ENCODE measurements at regions not wholly inside any gene's neighbourhood (a gene's known extent, or its start where the extent isn't known, plus 50 kb on each side); places are given as distances from the start of the nearest gene placed in this dataset.
A peak's percentile ranks its signal among the peaks of the same experiment; 100 is the strongest.

DNA sequence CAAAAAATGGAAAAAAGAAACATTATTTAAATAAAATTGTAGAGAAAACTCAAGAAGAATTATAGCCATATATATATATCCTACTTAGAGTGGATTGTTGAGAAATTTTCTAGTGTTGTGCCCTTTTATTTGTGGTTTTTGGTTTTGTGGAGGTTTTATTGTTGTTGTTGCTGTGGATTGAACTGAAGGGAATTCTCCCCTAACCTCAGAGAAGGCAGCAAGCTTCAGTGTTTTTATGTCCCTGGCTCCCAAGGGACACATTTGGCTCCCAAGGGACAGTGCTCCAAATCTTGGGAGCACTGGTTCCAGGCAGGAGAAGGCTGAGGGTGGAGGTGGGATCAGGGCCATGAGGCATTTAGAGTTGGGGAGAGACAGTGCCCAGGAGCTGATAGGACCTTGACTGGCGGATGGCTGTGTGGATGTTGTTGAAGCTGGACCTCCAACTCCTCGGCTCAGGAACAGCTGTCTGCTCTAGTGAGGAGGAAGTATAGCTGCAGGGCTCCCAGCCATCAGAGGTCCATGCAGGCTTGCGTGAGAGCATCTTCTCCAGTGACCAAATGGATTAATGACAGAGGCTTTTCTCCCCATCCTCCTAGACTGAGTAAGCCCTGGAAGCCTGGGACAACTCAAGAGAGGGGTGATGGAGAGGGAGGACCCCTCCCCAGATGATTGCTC, 100.5 kb downstream of the TEX35 start:
- DNase-seq (no peak), ATAC-seq (ENCODE audit: low read depth) (no peak)
- Histone ChIP-seq H2AK5ac (ENCODE audit: low read depth, low read length) (peak overlapping the region; percentile 99), H4K91ac (ENCODE audit: insufficient read depth, low read depth, low read length) (peak overlapping the region; percentile 100), H3K9me1 (ENCODE audit: insufficient read depth, low read length) (peaks cover 6% of the 10 kb centered on the region), H3K36me3 (ENCODE audit: control insufficient read depth, insufficient read depth, low read length) (no peaks in the 10 kb centered on the region), H3K27ac (ENCODE audit: insufficient read depth, low read length) (peak overlapping the region; percentile 87), H2AK9ac (replicated peaks; ENCODE audit: low read depth, low read length, poor library complexity) (peak overlapping the region; percentile 93), H3K79me1 (ENCODE audit: low read depth in 1 of 2, low read length in 2 of 2) (peaks cover 0 to 13% of the 10 kb centered on the region in 2 experiments; a peak in 3 of 4 replicates), H3K23ac (ENCODE audit: low read depth, low read length) (peak overlapping the region; percentile 98), H2BK120ac (ENCODE audit: low read depth, low read length) (peak overlapping the region; percentile 100), H4K5ac (ENCODE audit: low read depth, low read length) (peak overlapping the region; percentile 99), H3K14ac (replicated peaks; ENCODE audit: low read depth, low read length) (peak overlapping the region; percentile 99), H4K8ac (ENCODE audit: low read depth in 2 of 2, low read length in 2 of 2) (peak overlapping the region; percentile 94), H3K9me3 (ENCODE audit: control insufficient read depth, insufficient read depth, low read length) (no peaks in the 10 kb centered on the region), H4K20me1 (ENCODE audit: insufficient read depth, low read length) (peaks cover 4% of the 10 kb centered on the region; the same call in 1 of the 2 replicates), H2AFZ (replicated peaks; ENCODE audit: low read length, poor library complexity) (peak overlapping the region; percentile 73), H2BK20ac (ENCODE audit: low read depth, low read length) (peak overlapping the region; percentile 100), H3K4me3 (ENCODE audit: insufficient read depth, low read depth, low read length) (no peak overlapping the region), H3K4ac (ENCODE audit: low read depth, low read length) (peak overlapping the region; percentile 100), H3K18ac (ENCODE audit: low read depth, low read length) (peak overlapping the region; percentile 62), H3K4me1 (ENCODE audit: control insufficient read depth, insufficient read depth, low read length) (peaks cover 23% of the 10 kb centered on the region), H3K4me2 (ENCODE audit: low read depth, low read length) (no peak overlapping the region), H3K56ac (ENCODE audit: extremely low read depth, insufficient read depth, low read length) (peak overlapping the region; percentile 85), H3K9ac (ENCODE audit: low read depth, low read length) (no peak overlapping the region), H2BK5ac (ENCODE audit: low read depth, low read length, poor library complexity, severe bottlenecking) (peak overlapping the region; percentile 92), H3K27me3 (ENCODE audit: control insufficient read depth, insufficient read depth, low read length) (no peaks in the 10 kb centered on the region), H2BK15ac (ENCODE audit: low read depth, low read length) (peak overlapping the region; percentile 97)
- no peak for TF ChIP-seq ELK1 (IDR thresholded peaks at IDR 0.05; ENCODE audit: borderline replicate concordance, low read depth, low read length)
- no peak for TF ChIP-seq RCOR1 (IDR thresholded peaks at IDR 0.05; ENCODE audit: insufficient replicate concordance, low read length)
- TF ChIP-seq MAZ (IDR thresholded peaks at IDR 0.05; ENCODE audit: borderline replicate concordance, low read depth, low read length) = no peak
- TF ChIP-seq, protein P1, sequence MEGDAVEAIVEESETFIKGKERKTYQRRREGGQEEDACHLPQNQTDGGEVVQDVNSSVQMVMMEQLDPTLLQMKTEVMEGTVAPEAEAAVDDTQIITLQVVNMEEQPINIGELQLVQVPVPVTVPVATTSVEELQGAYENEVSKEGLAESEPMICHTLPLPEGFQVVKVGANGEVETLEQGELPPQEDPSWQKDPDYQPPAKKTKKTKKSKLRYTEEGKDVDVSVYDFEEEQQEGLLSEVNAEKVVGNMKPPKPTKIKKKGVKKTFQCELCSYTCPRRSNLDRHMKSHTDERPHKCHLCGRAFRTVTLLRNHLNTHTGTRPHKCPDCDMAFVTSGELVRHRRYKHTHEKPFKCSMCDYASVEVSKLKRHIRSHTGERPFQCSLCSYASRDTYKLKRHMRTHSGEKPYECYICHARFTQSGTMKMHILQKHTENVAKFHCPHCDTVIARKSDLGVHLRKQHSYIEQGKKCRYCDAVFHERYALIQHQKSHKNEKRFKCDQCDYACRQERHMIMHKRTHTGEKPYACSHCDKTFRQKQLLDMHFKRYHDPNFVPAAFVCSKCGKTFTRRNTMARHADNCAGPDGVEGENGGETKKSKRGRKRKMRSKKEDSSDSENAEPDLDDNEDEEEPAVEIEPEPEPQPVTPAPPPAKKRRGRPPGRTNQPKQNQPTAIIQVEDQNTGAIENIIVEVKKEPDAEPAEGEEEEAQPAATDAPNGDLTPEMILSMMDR (conservative IDR thresholded peaks at IDR 0.05; ENCODE audit: low read depth, low read length) = no peak
- TF ChIP-seq USF2 (IDR thresholded peaks at IDR 0.05; ENCODE audit: low read depth, low read length) = no peak
- no peak for TF ChIP-seq MAFK (IDR thresholded peaks at IDR 0.05; ENCODE audit: low read depth, low read length)
- no peak for TF ChIP-seq SMC3 (IDR thresholded peaks at IDR 0.05; ENCODE audit: low read depth, low read length)
- TF ChIP-seq POLR2A (IDR thresholded peaks at IDR 0.05; ENCODE audit: low read depth, low read length) = no peak
- TF ChIP-seq NFE2L2 (IDR thresholded peaks at IDR 0.05; ENCODE audit: low read depth, low read length) = no peak
- TF ChIP-seq CHD1 (IDR thresholded peaks at IDR 0.05; ENCODE audit: low read depth, low read length) = no peak
- no peak for TF ChIP-seq RFX5 (IDR thresholded peaks at IDR 0.05; ENCODE audit: low read depth, low read length)
- no peak for TF ChIP-seq FOS (IDR thresholded peaks at IDR 0.05; ENCODE audit: low read depth, low read length)
- TF ChIP-seq MXI1 (IDR thresholded peaks at IDR 0.05; ENCODE audit: borderline replicate concordance, low read depth, low read length) = no peak
- TF ChIP-seq CEBPB (IDR thresholded peaks at IDR 0.05; ENCODE audit: low read depth, low read length) = no peak
- no peak for TF ChIP-seq RAD21 (IDR thresholded peaks at IDR 0.05; ENCODE audit: low read length)
- no peak for TF ChIP-seq BHLHE40 (IDR thresholded peaks at IDR 0.05; ENCODE audit: low read depth, low read length)
- dilution Hi-C loops (cut with HindIII; ENCODE audit: low sequenced_read_pairs, unreplicated experiment) = no loop called here
- ChIA-PET CTCF (no interaction called here), POLR2A (ENCODE audit: unreplicated experiment) (no interaction called here)
- intact Hi-C loops (cut with micrococcal nuclease) = no loop called here
- in situ Hi-C loops (cut with MboI; ENCODE audit: low sequenced_read_pairs) = no loop called here
- WGBS, 2 experiments (ENCODE audit: extremely low coverage in 2 of 2, insufficient read length in 1 of 2) = no CpG with 5 or more reads among the region's 3 CpGs
- no TSS peak for BruUV-seq (replicated peaks)
